Panc1 (cell line): ENCODE measurements at regions not wholly inside any gene's neighbourhood (a gene's known extent, or its start where the extent isn't known, plus 50 kb on each side); places are given as distances from the start of the nearest gene placed in this dataset.

Experiments
- CTCF ChIP-seq: fragments of 450-650 bp; IDR thresholded peaks from 2 replicates; pipeline ENCODE4 v1.5.1; 2017; ENCODE audit warnings: mild to moderate bottlenecking
- POLR2AphosphoS5 ChIP-seq: IDR thresholded peaks from 2 replicates; pipeline ENCODE4 v1.6.1; 2012; ENCODE audit warnings: mild to moderate bottlenecking, low read depth, low read length, moderate library complexity
- REST ChIP-seq, 2 experiments: IDR thresholded peaks; 2 replicates each; pipeline ENCODE4 v1.6.1; 2011 to 2012; ENCODE audit warnings: low read depth in 2 of 2, control low read depth in 1 of 2, low read length in 1 of 2, mild to moderate bottlenecking in 1 of 2, moderate library complexity in 1 of 2; ENCODE audit not compliant: insufficient read depth in 1 of 2
- TCF7L2 ChIP-seq: IDR thresholded peaks from 2 replicates; pipeline ENCODE4 v1.6.1; 2011; ENCODE audit warnings: mild to moderate bottlenecking, low read depth, low read length, inconsistent platforms

- TF ChIP-seq CTCF (no peak), REST (IDR thresholded peaks at IDR 0.05; ENCODE audit: insufficient read depth in 1 of 2, low read depth in 2 of 2, low read length in 1 of 2) (no peak), TCF7L2 (no peak), POLR2AphosphoS5 (no peak)
Measured at GRCh38 chr20:16865406-16865805, 117.2 kb downstream of the OTOR start.
